B cell (primary cell): ENCODE measurements at regions not wholly inside any gene's neighbourhood (a gene's known extent, or its start where the extent isn't known, plus 50 kb on each side); places are given as distances from the start of the nearest gene placed in this dataset.

Experiments used
- ATAC-seq: fragments of 200-7000 bp; cut with Tn5 transposase; one replicate; pipeline ENCODE4 v1.10.0; 2021; ENCODE audit warnings: low read depth, mild to moderate bottlenecking, moderate number of reproducible peaks, moderate library complexity
- CTCF ChIA-PET: fragments of 350-600 bp; sonication (Branson Sonifier 250); formaldehyde crosslinking; loops from one replicate; lab custom pipeline; 2021; ENCODE audit warnings: antibody characterized with exemption, inconsistent platforms; lab: Charles Lee
- POLR2A ChIA-PET: fragments of 350-600 bp; sonication (Branson Sonifier 250); formaldehyde crosslinking; loops from one replicate; lab custom pipeline; 2021; ENCODE audit warnings: antibody characterized with exemption; lab: Charles Lee
- DNase-seq: peaks from one replicate; pipeline ENCODE4 v3.0.0; 2013
- H2AFZ ChIP-seq: 2 replicates; pipeline ENCODE4 v1.6.1; 2012; ENCODE audit warnings: mild to moderate bottlenecking, low read depth, low read length; ENCODE audit not compliant: insufficient read depth, poor library complexity, severe bottlenecking
- H3K27ac ChIP-seq, 2 donors: 1 replicate in 1 of 2; 2 replicates in 1 of 2; pipeline ENCODE4 v1.5.1; 2012 to 2013; ENCODE audit warnings: low read length in 2 of 2, mild to moderate bottlenecking in 2 of 2, moderate library complexity in 1 of 2
- H3K27me3 ChIP-seq, 4 experiments: fragments of 200-600 bp in 1 of 4; sonication (generic) in 1 of 4; replicated peaks in 1 of 4; 1 replicate in 2 of 4; 2 replicates in 2 of 4; pipeline versions ENCODE4 v1.6.1 to v1.7.0; 2013 to 2016; ENCODE audit warnings: low read length in 3 of 4, mild to moderate bottlenecking in 2 of 4, mixed read lengths in 1 of 4, moderate library complexity in 1 of 4; ENCODE audit not compliant: insufficient read depth in 4 of 4, control insufficient read depth in 3 of 4; ENCODE audit errors: control extremely low read depth in 1 of 4
- H3K36me3 ChIP-seq, 2 experiments: replicated peaks in 1 of 2; 1 replicate in 1 of 2; 2 replicates in 1 of 2; pipeline versions ENCODE4 v1.6.1 to v1.7.1; 2013; ENCODE audit warnings: low read length in 1 of 2; ENCODE audit not compliant: insufficient read depth in 2 of 2, control insufficient read depth in 1 of 2; ENCODE audit errors: control extremely low read depth in 1 of 2, extremely low read depth in 1 of 2
- H3K4me1 ChIP-seq, 2 donors: fragments of 200-600 bp in 1 of 2; sonication (generic) in 1 of 2; 1 replicate in 1 of 2; 2 replicates in 1 of 2; pipeline versions ENCODE4 v1.5.1 to v1.6.1; 2013 to 2017; ENCODE audit warnings: low read length in 2 of 2; ENCODE audit not compliant: control insufficient read depth in 2 of 2, insufficient read depth in 2 of 2
- H3K4me2 ChIP-seq: replicated peaks from 2 replicates; pipeline ENCODE3; 2012; ENCODE audit warnings: mild to moderate bottlenecking, low read depth, low read length; ENCODE audit not compliant: poor library complexity, severe bottlenecking
- H3K4me3 ChIP-seq, 5 experiments: fragments of 200-600 bp in 1 of 5; sonication (generic) in 1 of 5; 1 replicate in 3 of 5; 2 replicates in 2 of 5; pipeline versions ENCODE4 v1.5.1 to v1.7.0; 2011 to 2016; ENCODE audit warnings: low read length in 4 of 5, mild to moderate bottlenecking in 4 of 5, low read depth in 2 of 5, control low read depth in 1 of 5, moderate library complexity in 1 of 5; ENCODE audit not compliant: insufficient read depth in 1 of 5; ENCODE audit errors: control extremely low read depth in 1 of 5, extremely low read depth in 1 of 5
- H3K79me2 ChIP-seq: fragments of 200-600 bp; sonication (generic); one replicate; pipeline ENCODE4 v1.6.0; 2016; ENCODE audit warnings: low read length; ENCODE audit not compliant: control insufficient read depth, insufficient read depth
- H3K9ac ChIP-seq: fragments of 200-600 bp; sonication (generic); 2 replicates; pipeline ENCODE4 v1.6.1; 2017; ENCODE audit warnings: mild to moderate bottlenecking, low read length, moderate library complexity
- H3K9me3 ChIP-seq, 3 donors: one replicate each; pipeline versions ENCODE4 v1.6.1 to v1.7.1; 2013; ENCODE audit warnings: low read length in 2 of 3; ENCODE audit not compliant: control insufficient read depth in 2 of 3, insufficient read depth in 1 of 3; ENCODE audit errors: control extremely low read depth in 1 of 3
- H4K20me1 ChIP-seq: 2 replicates; pipeline ENCODE4 v1.6.0; 2012; ENCODE audit warnings: mild to moderate bottlenecking, low read length; ENCODE audit not compliant: insufficient read depth, control insufficient read depth, poor library complexity, severe bottlenecking
- H3K27ac Mint-ChIP-seq: one replicate; pipeline ENCODE4 v1.8.0; 2021; ENCODE audit warnings: mixed read lengths
- H3K27me3 Mint-ChIP-seq: one replicate; pipeline ENCODE4 v1.8.0; 2021; ENCODE audit warnings: mixed read lengths
- H3K4me1 Mint-ChIP-seq: one replicate; pipeline ENCODE4 v1.8.0; 2021; ENCODE audit warnings: mixed read lengths
- H3K4me3 Mint-ChIP-seq: one replicate; pipeline ENCODE4 v1.8.0; 2021; ENCODE audit warnings: mixed read lengths
- H3K9me3 Mint-ChIP-seq: one replicate; pipeline ENCODE4 v1.8.0; 2022; ENCODE audit warnings: mixed read lengths; ENCODE audit not compliant: insufficient read depth
- EZH2 ChIP-seq: IDR thresholded peaks from 2 replicates; pipeline ENCODE4 v1.6.1; 2012; ENCODE audit warnings: borderline replicate concordance, low read depth, mild to moderate bottlenecking, moderate library complexity, low read length; ENCODE audit not compliant: insufficient read depth, poor library complexity, severe bottlenecking
- WGBS: methylation state at CpG from one replicate; pipeline ENCODE4 v1.1.5; 2013; ENCODE audit warnings: missing lambda C conversion rate; ENCODE audit not compliant: insufficient coverage; 5-methylcytosine and 5-hydroxymethylcytosine counted together
- intact Hi-C: fragments of 100-400 bp; cut with micrococcal nuclease; formaldehyde crosslinking; loops from one replicate; pipeline ENCODE4 v1.10.0; 2022
- TF ChIP-seq, protein P1 (sequence below): fragments of 200-600 bp; IDR thresholded peaks from one replicate; pipeline ENCODE4 v1.8.0; 2022; ENCODE audit warnings: antibody characterized with exemption, mild to moderate bottlenecking

DNA sequence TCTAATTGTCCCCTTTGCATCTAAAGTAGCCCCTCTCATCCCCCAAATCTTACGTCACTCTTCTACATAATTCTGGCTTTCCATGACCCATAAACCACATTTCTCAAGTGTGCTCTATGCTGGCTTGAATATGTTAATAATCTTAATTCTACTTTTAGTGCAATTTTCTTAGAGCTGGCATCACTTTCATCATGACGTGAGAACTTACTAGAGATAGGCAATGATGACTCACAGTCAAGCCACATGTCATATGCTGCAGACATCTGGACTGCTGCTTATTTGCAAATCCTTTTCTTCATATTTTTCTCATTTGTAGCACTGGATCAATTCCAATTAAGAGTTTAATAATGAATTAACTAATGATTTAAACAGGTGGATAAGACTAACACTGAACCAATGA is 260.7 kb upstream of the PRKCQ start:
- Histone ChIP-seq H3K4me1 (no peaks in the 10 kb centered on the region), H3K4me3 (no peak overlapping the region), H3K9ac (no peak overlapping the region), H3K4me2 (no peak overlapping the region), H3K27ac (no peak overlapping the region), H3K27me3 (no peaks in the 10 kb centered on the region), H3K36me3 (no peaks in the 10 kb centered on the region), H3K79me2 (no peaks in the 10 kb centered on the region), H4K20me1 (no peaks in the 10 kb centered on the region), H3K9me3 (no peaks in the 10 kb centered on the region), H2AFZ (no peak overlapping the region)
- Mint-ChIP-seq H3K4me1 (no peaks in the 10 kb centered on the region), H3K9me3 (no peaks in the 10 kb centered on the region), H3K4me3 (no peak overlapping the region), H3K27me3 (peaks cover 13% of the 10 kb centered on the region), H3K27ac (no peak overlapping the region)
- POLR2A ChIA-PET, result no interaction called here
- CTCF ChIA-PET, result no interaction called here
- TF ChIP-seq, protein P1, sequence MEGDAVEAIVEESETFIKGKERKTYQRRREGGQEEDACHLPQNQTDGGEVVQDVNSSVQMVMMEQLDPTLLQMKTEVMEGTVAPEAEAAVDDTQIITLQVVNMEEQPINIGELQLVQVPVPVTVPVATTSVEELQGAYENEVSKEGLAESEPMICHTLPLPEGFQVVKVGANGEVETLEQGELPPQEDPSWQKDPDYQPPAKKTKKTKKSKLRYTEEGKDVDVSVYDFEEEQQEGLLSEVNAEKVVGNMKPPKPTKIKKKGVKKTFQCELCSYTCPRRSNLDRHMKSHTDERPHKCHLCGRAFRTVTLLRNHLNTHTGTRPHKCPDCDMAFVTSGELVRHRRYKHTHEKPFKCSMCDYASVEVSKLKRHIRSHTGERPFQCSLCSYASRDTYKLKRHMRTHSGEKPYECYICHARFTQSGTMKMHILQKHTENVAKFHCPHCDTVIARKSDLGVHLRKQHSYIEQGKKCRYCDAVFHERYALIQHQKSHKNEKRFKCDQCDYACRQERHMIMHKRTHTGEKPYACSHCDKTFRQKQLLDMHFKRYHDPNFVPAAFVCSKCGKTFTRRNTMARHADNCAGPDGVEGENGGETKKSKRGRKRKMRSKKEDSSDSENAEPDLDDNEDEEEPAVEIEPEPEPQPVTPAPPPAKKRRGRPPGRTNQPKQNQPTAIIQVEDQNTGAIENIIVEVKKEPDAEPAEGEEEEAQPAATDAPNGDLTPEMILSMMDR, result no peak
- TF ChIP-seq EZH2, result no peak
- no peak for ATAC-seq
- intact Hi-C loops, result loop anchor here (5.0 kb wide), 1 partner anchor 422 kb away; no protein-coding TSS in a partner anchor
- WGBS, result 60% methylated on average over 1 of the region's 2 CpGs
- no peak for DNase-seq

DNA sequence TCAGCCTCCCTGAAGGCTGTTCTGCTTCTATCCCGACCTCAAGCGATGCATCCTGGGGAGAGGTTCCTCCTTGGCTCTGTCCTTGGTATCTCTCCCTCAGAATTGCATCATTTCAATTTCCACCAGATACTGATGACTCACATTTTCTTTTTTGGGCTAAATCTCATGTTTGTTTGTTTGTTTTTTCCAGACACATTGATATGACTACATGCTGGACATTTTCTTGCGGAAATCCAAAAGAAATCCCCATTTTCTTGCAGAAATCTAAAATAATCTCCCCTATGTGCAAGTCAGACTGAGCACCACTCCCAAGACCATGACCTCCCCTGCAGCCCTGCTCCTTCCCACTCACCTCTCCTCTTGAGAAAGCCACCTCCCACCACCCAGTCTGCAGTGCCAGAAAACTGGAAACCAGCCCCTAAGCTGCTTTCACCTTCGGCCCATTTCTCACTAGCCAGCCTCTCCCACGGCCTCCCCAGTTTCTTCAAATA is 260.2 kb upstream of the PRKCQ start:
- intact Hi-C loops, result loop anchor here (5.0 kb wide), 1 partner anchor 422 kb away; no protein-coding TSS in a partner anchor

More for the DNA sequence above, 260.2 kb upstream of the PRKCQ start:
- Histone ChIP-seq H4K20me1 (no peaks in the 10 kb centered on the region), H3K9ac (no peak overlapping the region), H3K9me3 (no peaks in the 10 kb centered on the region), H3K36me3 (no peaks in the 10 kb centered on the region), H3K79me2 (no peaks in the 10 kb centered on the region), H3K4me2 (no peak overlapping the region), H3K4me3 (no peak overlapping the region), H2AFZ (no peak overlapping the region), H3K27me3 (no peaks in the 10 kb centered on the region), H3K4me1 (no peaks in the 10 kb centered on the region), H3K27ac (no peak overlapping the region)
- H3K9me3 Mint-ChIP-seq, result no peaks in the 10 kb centered on the region
- no peak overlapping the region for H3K27ac Mint-ChIP-seq
- ChIA-PET CTCF (no interaction called here), POLR2A (no interaction called here)
- no peak overlapping the region for H3K4me3 Mint-ChIP-seq
- peaks cover 13% of the 10 kb centered on the region for H3K27me3 Mint-ChIP-seq
- ATAC-seq (no peak), DNase-seq (no peak)
- TF ChIP-seq, protein P1, result no peak
- TF ChIP-seq EZH2, result no peak
- WGBS, result 90% methylated on average over 5 of the region's 5 CpGs
- no peaks in the 10 kb centered on the region for H3K4me1 Mint-ChIP-seq
